Body of pancreas (tissue), 4 donors: ENCODE measurements at regions not wholly inside any gene's neighbourhood (a gene's known extent, or its start where the extent isn't known, plus 50 kb on each side); places are given as distances from the start of the nearest gene placed in this dataset.

ENCODE experiments used
- ATAC-seq: fragments of 150-250 bp; one replicate; pipeline ENCODE4 v1.9.1; 2016
- DNase-seq, 4 donors: peaks; one replicate each; pipeline ENCODE4 v3.0.0-alpha.2; 2019
- H3K27ac ChIP-seq, 4 donors: fragments of 200-600 bp; sonication (generic); 1 replicate in 3 of 4; 2 replicates in 1 of 4; pipeline versions ENCODE4 v1.5.1 to v1.6.1; 2016 to 2019; ENCODE audit warnings: mild to moderate bottlenecking in 1 of 4, mixed read lengths in 1 of 4, moderate library complexity in 1 of 4
- H3K27me3 ChIP-seq, 2 donors: fragments of 200-600 bp; sonication (generic); one replicate each; pipeline ENCODE4 v1.6.0; 2016; ENCODE audit warnings: mild to moderate bottlenecking in 1 of 2
- H3K36me3 ChIP-seq, 2 donors: fragments of 200-600 bp; sonication (generic); replicated peaks in 1 of 2; 2 replicates each; pipeline ENCODE4 v1.5.1; 2016; ENCODE audit warnings: low read depth in 2 of 2; ENCODE audit not compliant: insufficient read depth in 1 of 2
- H3K4me1 ChIP-seq: fragments of 200-600 bp; sonication (generic); one replicate; pipeline ENCODE4 v1.6.0; 2016
- H3K4me3 ChIP-seq, 2 donors: fragments of 200-600 bp; sonication (generic); 1 replicate in 1 of 2; 2 replicates in 1 of 2; pipeline ENCODE4 v1.5.1; 2016 to 2019
- H3K9me3 ChIP-seq, 3 donors: fragments of 200-600 bp; sonication (generic); 1 replicate in 2 of 3; 2 replicates in 1 of 3; pipeline ENCODE4 v1.5.1; 2016
- POLR2A ChIP-seq, 3 donors: fragments of 450-650 bp; IDR thresholded peaks; one replicate each; pipeline ENCODE4 v1.6.1; 2016; ENCODE audit warnings: antibody characterized with exemption in 3 of 3, mild to moderate bottlenecking in 2 of 3
- whole genome bisulfite sequencing, 2 donors: methylation state at CpG; one replicate each; pipeline ENCODE4 v1.1.5; 2017; 5-methylcytosine and 5-hydroxymethylcytosine counted together
- intact Hi-C: fragments of 100-400 bp; cut with DNase I; formaldehyde crosslinking; loops from one replicate; pipeline ENCODE4 v1.15.1; 2023
- TF ChIP-seq, protein P1 (sequence below), 7 experiments: fragments of 450-650 bp in 4 of 7; fragments of 200-600 bp in 3 of 7; sonication (generic) in 3 of 7; IDR thresholded peaks; one replicate each; pipeline ENCODE4 v1.5.1; 2016 to 2019; ENCODE audit warnings: antibody characterized with exemption in 7 of 7

DNA sequence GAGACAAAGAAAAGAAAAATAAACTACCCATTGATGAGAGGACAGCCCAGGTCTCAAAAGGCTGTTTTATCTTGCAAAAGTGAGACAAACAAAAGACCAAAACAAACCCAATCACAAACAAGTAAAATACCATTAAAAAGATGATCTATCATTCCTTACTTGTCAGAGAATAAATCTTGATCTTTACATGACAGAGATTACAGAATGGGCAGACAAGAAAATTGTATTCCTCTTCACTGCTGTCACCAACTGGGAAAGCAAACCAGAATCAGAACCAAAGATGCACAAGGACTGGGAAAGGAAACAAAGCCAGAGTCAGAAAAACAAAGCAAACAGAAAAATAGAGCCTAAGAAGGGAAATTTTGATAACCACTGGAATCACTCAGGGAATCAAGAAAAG lies 444.0 kb upstream of the PDE3A start:
- no peak for TF ChIP-seq POLR2A (IDR thresholded peaks at IDR 0.05)
- TF ChIP-seq, protein P1, sequence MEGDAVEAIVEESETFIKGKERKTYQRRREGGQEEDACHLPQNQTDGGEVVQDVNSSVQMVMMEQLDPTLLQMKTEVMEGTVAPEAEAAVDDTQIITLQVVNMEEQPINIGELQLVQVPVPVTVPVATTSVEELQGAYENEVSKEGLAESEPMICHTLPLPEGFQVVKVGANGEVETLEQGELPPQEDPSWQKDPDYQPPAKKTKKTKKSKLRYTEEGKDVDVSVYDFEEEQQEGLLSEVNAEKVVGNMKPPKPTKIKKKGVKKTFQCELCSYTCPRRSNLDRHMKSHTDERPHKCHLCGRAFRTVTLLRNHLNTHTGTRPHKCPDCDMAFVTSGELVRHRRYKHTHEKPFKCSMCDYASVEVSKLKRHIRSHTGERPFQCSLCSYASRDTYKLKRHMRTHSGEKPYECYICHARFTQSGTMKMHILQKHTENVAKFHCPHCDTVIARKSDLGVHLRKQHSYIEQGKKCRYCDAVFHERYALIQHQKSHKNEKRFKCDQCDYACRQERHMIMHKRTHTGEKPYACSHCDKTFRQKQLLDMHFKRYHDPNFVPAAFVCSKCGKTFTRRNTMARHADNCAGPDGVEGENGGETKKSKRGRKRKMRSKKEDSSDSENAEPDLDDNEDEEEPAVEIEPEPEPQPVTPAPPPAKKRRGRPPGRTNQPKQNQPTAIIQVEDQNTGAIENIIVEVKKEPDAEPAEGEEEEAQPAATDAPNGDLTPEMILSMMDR (IDR thresholded peaks at IDR 0.05) = no peak
- no peaks in the 10 kb centered on the region for H3K27me3 ChIP-seq
- ATAC-seq (no peak), DNase-seq (no peak)
- H3K36me3 ChIP-seq = no peaks in the 10 kb centered on the region
- H3K9me3 ChIP-seq = no peaks in the 10 kb centered on the region
- H3K4me3 ChIP-seq = no peak overlapping the region
- H3K27ac ChIP-seq = no peak overlapping the region
- intact Hi-C loops = no loop called here
- no peaks in the 10 kb centered on the region for H3K4me1 ChIP-seq

DNA sequence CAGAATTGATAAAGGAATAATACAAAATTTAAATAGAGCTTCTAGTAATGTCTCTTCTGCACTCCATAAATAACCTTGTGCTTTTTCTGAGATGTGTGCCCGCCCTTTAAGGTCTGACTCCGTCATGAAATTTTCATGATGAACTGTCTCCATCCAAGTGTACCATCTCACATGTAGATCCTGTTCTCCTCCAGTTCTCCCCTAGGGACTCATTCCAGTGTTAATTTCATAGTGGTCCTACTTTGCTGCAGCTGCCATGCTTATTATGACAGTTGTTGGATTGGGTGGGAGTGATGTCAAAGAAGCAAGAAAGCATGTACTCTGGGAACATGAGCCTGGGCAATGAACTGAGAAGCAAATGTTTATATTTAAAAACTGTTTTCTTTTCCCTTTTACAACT lies 442.5 kb upstream of the PDE3A start:
- ATAC-seq = no peak
- Histone ChIP-seq H3K27me3 (no peaks in the 10 kb centered on the region), H3K4me3 (no peak overlapping the region), H3K9me3 (no peaks in the 10 kb centered on the region), H3K27ac (no peak overlapping the region), H3K36me3 (no peaks in the 10 kb centered on the region), H3K4me1 (no peaks in the 10 kb centered on the region)
- WGBS, 2 donors = 96 to 97% methylated on average over 2 of the region's 2 CpGs
- intact Hi-C loops = no loop called here
- no peak for DNase-seq
- TF ChIP-seq POLR2A (IDR thresholded peaks at IDR 0.05) = no peak
- TF ChIP-seq, protein P1 (IDR thresholded peaks at IDR 0.05) = no peak

DNA sequence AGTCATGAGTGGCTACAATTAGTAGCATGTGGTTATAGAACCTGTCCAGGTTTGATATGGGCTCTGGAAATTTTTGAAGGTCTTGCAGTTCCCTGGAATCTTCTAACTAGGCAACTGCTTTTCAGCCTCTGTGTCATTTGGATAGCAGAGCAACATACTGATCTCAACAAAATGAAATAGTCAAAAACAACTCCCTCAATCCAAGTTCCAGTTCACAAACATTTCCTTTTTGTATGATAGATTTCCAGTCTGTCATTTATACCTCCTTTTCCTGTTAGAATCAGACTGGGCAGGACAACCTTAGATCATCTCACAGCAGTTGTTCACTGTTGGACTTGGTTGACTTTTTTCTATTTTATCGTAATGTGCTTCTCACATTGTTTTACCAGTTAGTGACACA lies 442.1 kb upstream of the PDE3A start:
- Histone ChIP-seq H3K27ac (no peak overlapping the region), H3K36me3 (no peaks in the 10 kb centered on the region), H3K4me3 (no peak overlapping the region), H3K4me1 (no peaks in the 10 kb centered on the region), H3K27me3 (no peaks in the 10 kb centered on the region), H3K9me3 (no peaks in the 10 kb centered on the region)
- ATAC-seq (no peak), DNase-seq (no peak)
- TF ChIP-seq POLR2A (IDR thresholded peaks at IDR 0.05) = no peak
- TF ChIP-seq, protein P1 (IDR thresholded peaks at IDR 0.05) = no peak
- WGBS, 2 donors = 59 to 87% methylated on average over 1 of the region's 1 CpG
- intact Hi-C loops = no loop called here

DNA sequence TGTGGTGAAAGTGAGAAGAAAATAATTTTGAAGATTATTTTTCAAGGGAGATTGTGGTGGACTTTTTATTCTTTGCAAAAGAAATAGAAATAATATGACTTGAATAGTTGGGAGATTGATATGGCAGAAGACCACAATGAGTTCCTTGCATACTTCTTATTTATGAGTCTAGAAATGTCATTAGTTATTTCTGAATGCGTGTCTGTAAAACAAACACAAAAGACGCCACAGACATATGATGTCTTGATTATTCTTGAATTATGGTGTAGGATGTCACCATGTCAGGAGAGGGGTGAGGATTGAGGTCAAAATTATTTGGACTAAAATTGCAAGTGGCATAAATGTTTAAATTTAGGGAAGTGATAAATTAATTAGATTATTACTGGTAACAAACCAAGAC lies 440.7 kb upstream of the PDE3A start:
- intact Hi-C loops = no loop called here
- WGBS, 2 donors = 64 to 93% methylated on average over 2 of the region's 2 CpGs
- no peaks in the 10 kb centered on the region for H3K4me1 ChIP-seq
- H3K36me3 ChIP-seq = no peaks in the 10 kb centered on the region
- no peak overlapping the region for H3K27ac ChIP-seq
- no peak overlapping the region for H3K4me3 ChIP-seq
- H3K9me3 ChIP-seq = no peaks in the 10 kb centered on the region
- DNase-seq = no peak
- TF ChIP-seq, protein P1 (IDR thresholded peaks at IDR 0.05) = no peak
- TF ChIP-seq POLR2A (IDR thresholded peaks at IDR 0.05) = no peak
- no peak for ATAC-seq
- H3K27me3 ChIP-seq = no peaks in the 10 kb centered on the region

DNA sequence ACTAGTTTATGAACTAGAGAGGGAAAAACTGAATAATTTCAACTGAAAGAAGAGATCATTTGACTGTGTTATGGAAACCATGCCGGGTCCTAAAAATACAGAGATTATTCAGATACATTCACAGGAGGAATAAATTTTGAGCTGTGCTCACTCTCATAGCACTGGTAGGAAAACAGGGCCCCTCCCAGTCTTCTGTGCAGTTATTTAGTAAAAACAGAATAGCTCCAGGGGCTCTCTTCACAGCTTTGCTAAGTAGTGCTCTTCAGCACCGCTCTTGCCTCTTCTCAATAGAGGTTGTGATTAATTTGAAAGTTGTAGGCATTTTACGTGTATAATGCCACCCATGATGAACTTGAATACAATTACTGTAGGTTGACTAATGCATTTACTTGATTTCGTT lies 435.9 kb upstream of the PDE3A start:
- TF ChIP-seq, protein P1 (IDR thresholded peaks at IDR 0.05) = no peak
- no peak for TF ChIP-seq POLR2A (IDR thresholded peaks at IDR 0.05)
- ATAC-seq = no peak
- H3K27me3 ChIP-seq = no peaks in the 10 kb centered on the region
- H3K27ac ChIP-seq = no peak overlapping the region
- no peaks in the 10 kb centered on the region for H3K9me3 ChIP-seq
- no peak for DNase-seq
- no peaks in the 10 kb centered on the region for H3K36me3 ChIP-seq
- WGBS, 2 donors = 80 to 90% methylated on average over 4 of the region's 4 CpGs
- intact Hi-C loops = no loop called here
- no peak overlapping the region for H3K4me3 ChIP-seq
- no peaks in the 10 kb centered on the region for H3K4me1 ChIP-seq
